ENCODE measurements at regions not wholly inside any gene's neighbourhood (a gene's known extent, or its start where the extent isn't known, plus 50 kb on each side); places are given as distances from the start of the nearest gene placed in this dataset.

DNA sequence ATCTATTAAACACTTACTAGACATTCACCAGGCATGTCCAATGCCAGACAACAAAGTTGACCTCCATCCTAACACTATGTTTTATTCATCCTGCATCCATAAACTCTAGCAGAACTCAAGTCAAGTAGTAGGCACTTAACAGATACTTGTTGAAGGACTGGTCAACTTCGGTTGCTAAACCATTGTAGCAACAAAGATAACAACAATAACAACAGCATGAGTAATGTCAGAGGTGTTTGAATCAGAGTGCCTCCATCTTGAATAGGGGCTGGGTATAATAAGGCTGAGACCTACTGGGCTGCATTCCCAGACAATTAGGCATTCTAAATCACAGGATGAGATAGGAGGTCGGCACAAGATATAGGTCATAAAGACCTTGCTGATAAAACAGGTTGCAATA, 180.5 kb upstream of the ZNF462 start:
- H3K4me3 ChIP-seq: no peak overlapping the region
- H3K36me3 ChIP-seq: no peaks in the 10 kb centered on the region
- H3K27ac ChIP-seq: no peak overlapping the region
- TF ChIP-seq POLR2A (IDR thresholded peaks at IDR 0.05) (no peak), POLR2AphosphoS5 (IDR thresholded peaks at IDR 0.05) (no peak), EP300 (IDR thresholded peaks at IDR 0.05; ENCODE audit: low read depth) (no peak)
- TF ChIP-seq, protein P1, sequence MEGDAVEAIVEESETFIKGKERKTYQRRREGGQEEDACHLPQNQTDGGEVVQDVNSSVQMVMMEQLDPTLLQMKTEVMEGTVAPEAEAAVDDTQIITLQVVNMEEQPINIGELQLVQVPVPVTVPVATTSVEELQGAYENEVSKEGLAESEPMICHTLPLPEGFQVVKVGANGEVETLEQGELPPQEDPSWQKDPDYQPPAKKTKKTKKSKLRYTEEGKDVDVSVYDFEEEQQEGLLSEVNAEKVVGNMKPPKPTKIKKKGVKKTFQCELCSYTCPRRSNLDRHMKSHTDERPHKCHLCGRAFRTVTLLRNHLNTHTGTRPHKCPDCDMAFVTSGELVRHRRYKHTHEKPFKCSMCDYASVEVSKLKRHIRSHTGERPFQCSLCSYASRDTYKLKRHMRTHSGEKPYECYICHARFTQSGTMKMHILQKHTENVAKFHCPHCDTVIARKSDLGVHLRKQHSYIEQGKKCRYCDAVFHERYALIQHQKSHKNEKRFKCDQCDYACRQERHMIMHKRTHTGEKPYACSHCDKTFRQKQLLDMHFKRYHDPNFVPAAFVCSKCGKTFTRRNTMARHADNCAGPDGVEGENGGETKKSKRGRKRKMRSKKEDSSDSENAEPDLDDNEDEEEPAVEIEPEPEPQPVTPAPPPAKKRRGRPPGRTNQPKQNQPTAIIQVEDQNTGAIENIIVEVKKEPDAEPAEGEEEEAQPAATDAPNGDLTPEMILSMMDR (IDR thresholded peaks at IDR 0.05): no peak
- no peak for DNase-seq
- in situ Hi-C loops (cut with MboI; ENCODE audit: low pct_ligation_motif_present in 1 of 4, low pct_unique_long_range_greater_than_20kb in 1 of 4, low sequenced_read_pairs in 3 of 4) (no loop called here), intact Hi-C loops (cut with DNase I; ENCODE audit: low total_unique reads) (no loop called here)
- no peaks in the 10 kb centered on the region for H3K9me3 ChIP-seq
- H3K4me1 ChIP-seq: no peaks in the 10 kb centered on the region
- WGBS, 2 donors (ENCODE audit: low coverage in 1 of 2): 49 to 59% methylated on average over 2 of the region's 2 CpGs
- no peaks in the 10 kb centered on the region for H3K27me3 ChIP-seq

DNA sequence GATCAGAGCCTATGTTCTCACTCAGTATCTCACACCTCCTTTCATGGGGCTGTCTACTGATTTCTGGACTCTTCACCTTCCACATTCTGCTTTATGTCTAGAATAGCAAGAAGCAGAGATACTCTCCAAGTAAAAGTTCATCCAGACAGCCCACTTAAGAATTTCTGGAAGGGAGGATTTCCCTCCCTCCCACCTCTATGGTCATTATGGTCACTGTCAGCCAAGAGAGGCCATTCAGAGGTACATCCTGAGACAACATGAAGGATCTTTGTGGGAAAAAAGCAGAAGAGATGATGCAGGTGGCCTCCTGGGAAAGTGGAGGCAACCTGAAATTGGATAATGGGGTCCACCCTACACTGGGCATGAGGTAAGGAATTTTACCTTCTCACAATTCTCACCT, 179.5 kb upstream of the ZNF462 start:
- Histone ChIP-seq H3K4me3 (no peak overlapping the region), H3K27me3 (no peaks in the 10 kb centered on the region), H3K4me1 (no peaks in the 10 kb centered on the region), H3K36me3 (no peaks in the 10 kb centered on the region), H3K9me3 (no peaks in the 10 kb centered on the region), H3K27ac (no peak overlapping the region)
- no peak for DNase-seq
- in situ Hi-C loops (cut with MboI; ENCODE audit: low pct_ligation_motif_present in 1 of 4, low pct_unique_long_range_greater_than_20kb in 1 of 4, low sequenced_read_pairs in 3 of 4): no loop called here
- TF ChIP-seq EP300 (IDR thresholded peaks at IDR 0.05; ENCODE audit: low read depth) (no peak), POLR2AphosphoS5 (IDR thresholded peaks at IDR 0.05) (no peak), POLR2A (IDR thresholded peaks at IDR 0.05) (no peak)
- TF ChIP-seq, protein P1 (IDR thresholded peaks at IDR 0.05): no peak
- intact Hi-C loops (cut with DNase I; ENCODE audit: low total_unique reads): no loop called here

DNA sequence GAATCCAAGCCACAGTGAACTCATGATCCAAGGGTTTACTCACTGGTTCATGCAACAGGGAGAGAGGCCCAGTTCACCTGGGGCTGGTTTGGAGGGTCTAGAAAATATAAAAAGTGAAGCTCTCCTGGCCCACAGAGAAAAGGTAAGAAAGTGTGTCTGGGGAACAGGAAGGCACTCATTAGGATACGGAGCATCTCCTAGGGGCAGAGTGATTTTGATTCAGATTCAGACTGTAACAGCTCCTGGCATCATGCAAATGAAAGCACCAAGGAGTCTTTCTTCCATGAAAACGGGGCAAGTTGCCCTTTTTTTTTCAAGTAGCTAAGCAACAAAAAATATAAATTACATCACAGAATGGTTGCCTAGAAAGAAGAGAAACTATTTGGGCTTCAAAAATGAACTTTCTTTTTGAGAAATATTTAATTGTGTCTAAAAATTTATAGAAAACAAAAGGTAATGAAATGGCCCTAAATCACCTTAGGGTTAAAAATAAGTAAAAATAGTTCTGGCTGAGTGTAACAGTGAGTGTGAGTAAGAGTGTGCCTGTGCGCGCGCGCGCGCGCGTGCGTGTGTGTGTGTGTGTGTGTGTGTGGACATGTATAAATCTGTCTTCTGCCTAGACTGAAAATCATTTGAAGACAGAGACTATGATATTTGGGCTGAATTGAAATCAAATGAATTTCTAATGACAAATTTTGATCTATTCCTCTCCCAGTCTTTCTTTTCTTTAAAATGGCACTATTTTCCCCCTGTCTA, 177.8 kb upstream of the ZNF462 start:
- H3K4me1 ChIP-seq: no peaks in the 10 kb centered on the region
- no peak overlapping the region for H3K27ac ChIP-seq
- H3K27me3 ChIP-seq: no peaks in the 10 kb centered on the region
- in situ Hi-C loops (cut with MboI; ENCODE audit: low pct_ligation_motif_present in 1 of 4, low pct_unique_long_range_greater_than_20kb in 1 of 4, low sequenced_read_pairs in 3 of 4) (no loop called here), intact Hi-C loops (cut with DNase I; ENCODE audit: low total_unique reads) (no loop called here)
- H3K4me3 ChIP-seq: no peak overlapping the region
- no peaks in the 10 kb centered on the region for H3K36me3 ChIP-seq
- H3K9me3 ChIP-seq: no peaks in the 10 kb centered on the region
- no peak for TF ChIP-seq EP300 (IDR thresholded peaks at IDR 0.05; ENCODE audit: low read depth)
- TF ChIP-seq, protein P1 (IDR thresholded peaks at IDR 0.05): no peak
- TF ChIP-seq POLR2A (IDR thresholded peaks at IDR 0.05): no peak
- no peak for TF ChIP-seq POLR2AphosphoS5 (IDR thresholded peaks at IDR 0.05)
- WGBS, 2 donors (ENCODE audit: low coverage in 1 of 2): 79 to 81% methylated on average over 11 of the region's 11 CpGs
- DNase-seq: no peak

DNA sequence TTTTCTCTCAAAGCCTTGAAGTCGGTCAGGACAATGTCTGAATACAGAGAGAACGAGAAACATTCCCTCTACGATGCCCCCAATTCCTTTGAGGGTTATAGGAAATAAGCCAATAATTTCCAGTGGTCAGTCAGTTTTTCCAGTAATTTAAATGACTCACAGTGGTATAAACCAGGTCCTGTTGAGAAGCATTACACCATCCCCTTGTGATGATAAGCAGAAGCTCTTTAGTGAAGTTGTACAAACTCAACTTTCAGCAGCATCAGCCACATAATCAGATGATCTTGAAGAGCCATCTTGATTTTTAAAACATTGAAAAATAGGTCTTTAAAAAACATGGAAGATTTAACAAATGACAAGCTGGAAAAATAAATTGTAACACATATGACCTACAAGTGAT, 173.9 kb upstream of the ZNF462 start:
- WGBS, 2 donors (ENCODE audit: low coverage in 1 of 2): 20 to 73% methylated on average over 1 to 3 of the region's 3 CpGs
- H3K4me1 ChIP-seq: no peaks in the 10 kb centered on the region
- no peaks in the 10 kb centered on the region for H3K36me3 ChIP-seq
- no peaks in the 10 kb centered on the region for H3K9me3 ChIP-seq
- intact Hi-C loops (cut with DNase I; ENCODE audit: low total_unique reads): no loop called here
- in situ Hi-C loops (cut with MboI; ENCODE audit: low pct_ligation_motif_present in 1 of 4, low pct_unique_long_range_greater_than_20kb in 1 of 4, low sequenced_read_pairs in 3 of 4): no loop called here
- no peaks in the 10 kb centered on the region for H3K27me3 ChIP-seq
- H3K4me3 ChIP-seq: no peak overlapping the region
- no peak for DNase-seq
- no peak for TF ChIP-seq EP300 (IDR thresholded peaks at IDR 0.05; ENCODE audit: low read depth)
- TF ChIP-seq POLR2AphosphoS5 (IDR thresholded peaks at IDR 0.05): peak in 2 of 3 donors; percentile 65 to 80
- TF ChIP-seq POLR2A (IDR thresholded peaks at IDR 0.05): no peak
- TF ChIP-seq, protein P1 (IDR thresholded peaks at IDR 0.05): no peak
- H3K27ac ChIP-seq: peak overlapping the region in 2 of 4 donors; percentile 15 to 17
